Activated CD4-positive, CD25-positive, alpha-beta regulatory T cell treated with anti-CD3 and anti-CD28 coated beads, Interleukin-2, amount 50 U/mL, for 72 hours (primary cell): ENCODE measurements at regions not wholly inside any gene's neighbourhood (a gene's known extent, or its start where the extent isn't known, plus 50 kb on each side); places are given as distances from the start of the nearest gene placed in this dataset.
"Not testable (repeated sequence)": the region's sequence is repeated elsewhere in the genome, so short reads cannot be mapped to it uniquely, and the experiment has no call there.

Source experiments
- DNase-seq: peaks from one replicate; pipeline ENCODE4 v3.0.0; 2021

DNA sequence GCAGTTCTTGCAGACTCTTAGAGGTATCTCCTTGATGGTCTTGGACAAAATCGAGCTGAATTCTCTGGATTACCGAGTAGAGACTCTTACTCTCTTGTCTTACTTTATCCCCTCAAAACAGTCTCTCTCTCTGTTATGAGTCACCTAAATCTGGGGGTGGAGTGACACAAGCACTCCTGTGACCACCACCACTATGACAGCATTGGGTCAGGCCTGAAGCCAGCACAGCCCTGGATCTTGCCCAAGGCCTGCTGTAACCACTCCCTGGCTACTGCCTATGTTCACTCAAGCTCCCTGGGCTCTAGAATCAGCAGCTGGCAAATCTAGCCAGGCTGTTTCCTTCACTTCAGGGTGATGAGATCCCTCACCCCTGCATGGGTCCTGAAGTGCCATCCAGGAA lies 662.5 kb downstream of the LUZP2 start:
- no peak for DNase-seq

- DNase-seq, result no peak
These were observed 666.6 kb downstream of the LUZP2 start for GRCh38 chr11:25163421-25163820.

- no peak for DNase-seq
These were observed 683.3 kb downstream of the LUZP2 start for GRCh38 chr11:25180187-25180586.

DNA sequence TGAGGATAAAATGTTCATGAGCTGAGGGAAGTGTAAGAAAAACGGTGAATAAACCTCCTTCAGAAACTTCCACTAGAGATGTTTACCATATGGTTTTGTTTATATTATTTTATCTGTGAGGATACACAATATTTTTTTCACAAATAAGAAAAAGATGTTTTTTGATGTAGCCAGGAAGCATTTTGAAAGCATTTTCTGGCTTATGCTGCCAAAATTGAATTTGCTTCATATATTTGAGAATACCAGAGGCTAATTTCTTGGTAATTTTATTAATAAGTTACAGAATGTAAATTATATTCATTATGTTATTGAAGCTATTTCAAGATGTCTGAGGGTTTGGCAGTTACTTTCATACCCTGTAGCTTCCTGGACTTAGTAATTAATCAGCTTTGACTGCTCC lies 686.6 kb downstream of the LUZP2 start:
- no peak for DNase-seq

GRCh38 chr11:25197515-25197914 lies 700.7 kb downstream of the LUZP2 start:
- no peak for DNase-seq

- DNase-seq, result no peak
These were observed 701.9 kb downstream of the LUZP2 start for GRCh38 chr11:25198704-25199103.

DNA sequence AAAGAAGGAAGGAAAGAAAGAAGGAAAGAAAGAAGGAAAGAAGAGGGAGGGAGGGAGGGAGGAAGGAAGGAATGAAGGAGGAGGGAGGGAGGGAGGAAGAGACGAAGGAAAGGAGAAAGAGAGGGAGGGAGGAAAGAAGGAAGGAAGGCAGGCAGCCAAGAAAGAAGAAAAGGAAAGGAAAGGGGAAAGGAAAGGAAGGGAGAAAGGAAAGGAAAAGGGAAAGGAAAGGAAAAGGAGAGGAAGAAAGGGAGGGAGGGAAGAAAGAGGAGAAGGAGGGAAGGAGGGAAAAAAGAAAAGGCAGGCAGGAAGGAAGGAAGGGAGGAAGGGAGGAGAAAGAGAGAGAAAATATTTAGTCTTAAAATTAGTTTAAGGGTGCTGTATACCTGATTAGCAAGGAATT lies 704.1 kb downstream of the LUZP2 start:
- no peak for DNase-seq

DNA sequence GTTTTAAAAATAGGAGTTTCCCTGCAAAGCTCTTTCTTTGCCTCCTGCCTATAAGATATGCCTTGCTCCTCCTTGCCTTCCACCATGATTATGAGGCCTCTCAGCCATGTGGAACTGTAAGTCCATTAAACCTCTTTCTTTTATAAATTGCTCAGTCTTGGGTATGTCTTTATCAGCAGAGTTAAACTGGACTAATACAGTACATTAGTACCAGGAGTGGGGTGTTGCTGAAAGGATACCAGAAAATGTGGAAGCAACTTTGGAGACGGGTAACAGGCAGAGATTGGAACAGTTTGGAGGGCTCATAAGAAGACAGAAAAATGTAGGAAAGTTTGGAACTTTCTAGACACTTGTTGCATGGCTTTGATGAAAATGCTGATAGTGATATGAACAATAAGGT lies 709.9 kb downstream of the LUZP2 start:
- no peak for DNase-seq

- DNase-seq, result no peak
These were observed 714.9 kb downstream of the LUZP2 start for GRCh38 chr11:25211635-25212254.

DNA sequence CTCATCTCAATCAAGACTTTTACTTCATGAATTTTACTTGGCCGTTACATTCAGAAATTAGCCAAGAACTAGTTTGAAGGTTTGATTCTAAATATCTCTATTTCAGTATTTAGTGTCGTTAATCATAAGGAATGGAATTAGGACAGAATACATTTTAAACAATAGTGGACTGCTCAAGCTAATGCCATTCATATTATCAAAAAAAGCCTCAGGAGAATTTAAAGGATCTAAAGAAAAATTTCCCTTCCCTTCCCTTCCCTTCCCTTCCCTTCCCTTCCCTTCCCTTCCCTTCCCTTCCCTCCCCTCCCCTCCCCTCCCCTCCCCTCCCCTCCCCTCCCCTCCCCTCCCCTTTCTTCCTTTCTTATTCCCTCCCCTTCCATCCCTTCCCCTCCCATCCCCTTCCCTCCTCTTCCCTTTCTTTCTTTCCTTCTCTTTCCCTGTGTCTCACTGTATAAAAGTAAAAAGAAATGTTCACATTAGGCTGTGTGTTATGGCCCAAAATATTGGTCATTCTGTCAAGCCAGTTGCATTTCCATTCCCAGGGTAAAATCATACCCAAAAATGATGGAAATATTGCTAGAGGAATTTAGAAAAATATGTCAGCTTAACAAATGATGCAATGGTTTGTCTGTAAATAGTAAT lies 717.8 kb downstream of the LUZP2 start:
- DNase-seq, result no peak

DNA sequence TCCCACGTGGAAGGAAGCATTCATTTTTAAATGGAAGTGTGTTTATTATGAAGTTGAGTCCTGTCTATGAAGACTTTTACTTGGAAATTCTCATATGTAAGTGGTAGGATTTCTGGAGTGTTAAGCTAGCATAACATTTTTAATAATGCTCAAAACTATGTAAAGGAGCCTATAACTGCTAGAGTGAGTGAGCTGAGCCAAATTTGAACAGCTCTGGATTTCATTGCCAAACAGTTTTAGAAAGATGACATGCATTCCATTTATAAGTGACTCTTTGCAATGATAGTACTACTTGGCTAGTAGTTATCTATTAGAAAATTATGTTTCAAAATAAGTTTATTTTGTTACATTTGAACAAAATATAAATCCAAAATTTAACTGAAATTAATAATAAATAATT lies 721.2 kb downstream of the LUZP2 start:
- no peak for DNase-seq

DNA sequence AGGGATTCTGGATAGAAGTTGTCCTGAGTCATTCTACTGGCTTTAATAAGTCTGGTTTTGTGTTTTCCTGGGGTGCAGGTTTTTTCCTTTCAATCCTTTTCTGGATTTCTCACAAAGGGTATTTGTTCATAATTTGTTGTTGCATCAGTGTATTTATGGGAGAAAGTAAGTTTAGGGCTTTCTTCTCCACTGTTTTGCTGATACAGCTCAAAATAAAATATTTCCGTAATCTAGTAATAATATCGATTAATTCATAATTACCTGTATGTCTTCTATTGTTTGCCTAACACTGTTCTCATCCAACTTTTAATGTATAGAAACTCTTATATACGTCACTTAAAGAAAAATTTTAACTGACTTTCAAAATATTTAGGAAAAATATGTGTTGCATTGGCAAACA lies 728.2 kb downstream of the LUZP2 start:
- DNase-seq, result no peak

GRCh38 chr11:25242928-25243327 lies 746.1 kb downstream of the LUZP2 start:
- DNase-seq, result no peak

DNA sequence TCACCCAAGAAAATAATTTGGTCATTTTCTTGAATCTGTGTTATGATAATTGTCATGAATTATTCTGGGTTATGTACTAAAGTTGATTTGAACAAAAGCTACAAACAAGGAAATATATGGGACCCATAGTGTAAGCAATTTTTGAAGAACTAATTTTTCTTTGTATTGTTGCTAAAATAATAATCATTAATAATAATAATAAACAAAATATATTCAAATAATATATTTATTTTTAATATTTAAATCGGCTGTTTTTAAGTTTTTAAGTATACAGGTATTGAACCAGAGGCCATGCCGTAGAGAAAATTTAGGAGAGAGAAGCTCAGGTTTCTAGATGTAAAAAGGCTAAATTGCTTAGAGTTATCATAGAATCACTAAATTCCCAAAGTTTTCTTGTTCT lies 747.3 kb downstream of the LUZP2 start:
- no peak for DNase-seq

DNA sequence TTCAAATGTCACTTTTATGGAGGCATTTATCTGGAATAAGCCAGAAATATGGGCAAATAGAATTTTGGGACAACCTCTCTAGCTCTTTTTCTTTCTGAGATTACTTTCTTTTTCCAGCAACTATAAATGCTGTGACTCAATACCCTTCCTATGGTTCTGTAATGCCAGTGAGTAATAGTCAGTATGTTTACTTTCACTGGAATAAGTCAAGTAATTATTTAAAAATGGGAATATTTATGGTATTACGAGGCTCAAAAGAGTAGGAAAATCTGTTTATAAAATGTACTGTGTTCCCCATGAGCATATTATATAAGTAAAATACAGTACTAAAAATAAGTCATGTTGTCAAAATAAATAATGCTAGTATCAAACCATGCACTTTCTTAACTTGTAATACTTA lies 750.5 kb downstream of the LUZP2 start:
- DNase-seq, result no peak

DNA sequence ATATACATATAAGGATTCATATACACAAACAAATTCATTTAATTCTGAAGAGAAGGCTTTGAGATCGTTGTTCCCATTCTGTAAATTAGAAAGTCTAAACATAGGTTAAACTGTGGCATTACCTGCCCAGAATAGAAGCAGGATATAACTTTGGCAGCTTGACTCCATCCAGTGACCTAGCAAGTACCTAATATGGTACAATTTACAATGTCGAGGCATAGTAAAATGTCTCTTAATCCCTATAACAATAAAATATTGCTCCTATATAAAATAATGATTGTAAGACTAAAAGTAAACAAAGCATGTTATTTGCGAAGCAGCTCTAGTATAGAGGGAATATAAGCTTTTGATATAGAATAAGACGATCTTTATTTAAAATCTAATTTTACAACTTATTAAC lies 756.0 kb downstream of the LUZP2 start:
- no peak for DNase-seq

DNA sequence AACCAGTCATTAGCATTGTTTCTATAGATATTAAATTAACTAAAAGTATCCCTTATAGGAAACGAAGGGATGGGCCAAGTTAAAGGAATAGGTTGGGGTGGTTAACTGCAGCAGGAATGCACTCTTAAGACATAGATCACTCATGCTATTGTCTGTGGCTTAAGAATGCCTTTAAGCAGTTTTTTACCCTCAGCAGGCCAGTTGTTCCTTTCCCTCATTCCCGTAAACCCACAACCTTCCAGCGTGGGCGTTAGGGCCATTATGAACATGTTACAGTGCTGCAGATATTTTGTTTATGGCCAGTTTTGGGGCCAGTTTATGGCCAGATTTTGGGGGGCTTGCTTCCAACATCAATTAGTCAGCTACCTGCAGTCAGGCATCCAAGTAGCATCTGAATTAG lies 767.0 kb downstream of the LUZP2 start:
- DNase-seq, result not testable (repeated sequence)

GRCh38 chr11:25271301-25271700 lies 774.4 kb downstream of the LUZP2 start:
- no peak for DNase-seq

- no peak for DNase-seq
These were observed 775.4 kb downstream of the LUZP2 start for GRCh38 chr11:25272214-25272613.

GRCh38 chr11:25280821-25281220 lies 784.0 kb downstream of the LUZP2 start:
- not testable (repeated sequence) for DNase-seq

GRCh38 chr11:25293166-25293565 lies 796.3 kb downstream of the LUZP2 start:
- no peak for DNase-seq

DNA sequence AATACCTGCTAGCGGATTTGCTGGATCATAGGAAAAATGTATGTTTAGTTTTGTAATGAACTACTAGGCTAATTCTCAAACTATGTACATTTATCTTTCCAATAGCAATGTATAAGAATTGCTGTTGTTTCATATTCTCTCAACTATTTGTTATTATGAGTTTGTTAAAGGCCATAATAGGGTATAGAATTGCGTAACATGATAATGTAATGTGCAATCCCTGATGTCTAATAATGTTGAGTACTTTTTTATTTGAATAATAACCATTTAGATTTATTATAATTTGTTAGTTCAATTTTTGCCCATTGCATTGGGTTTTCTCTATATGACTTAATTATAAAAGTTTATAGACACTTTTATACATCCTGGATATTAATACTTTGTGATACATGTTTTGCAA lies 801.6 kb downstream of the LUZP2 start:
- DNase-seq, result no peak

GRCh38 chr11:25309818-25310217 lies 813.0 kb downstream of the LUZP2 start:
- no peak for DNase-seq

- no peak for DNase-seq
These were observed 820.4 kb downstream of the LUZP2 start for GRCh38 chr11:25317216-25317615.

GRCh38 chr11:25319127-25319526 lies 822.3 kb downstream of the LUZP2 start:
- DNase-seq, result no peak
